WTC11 (cell line): ENCODE measurements at regions not wholly inside any gene's neighbourhood (a gene's known extent, or its start where the extent isn't known, plus 50 kb on each side); places are given as distances from the start of the nearest gene placed in this dataset.

Experiments
- ATAC-seq: fragments of 200-7000 bp; cut with Tn5 transposase; 2 replicates; pipeline ENCODE4 v1.10.0; 2021; ENCODE audit warnings: mild to moderate bottlenecking, moderate library complexity
- CTCF ChIA-PET: fragments of 300-600 bp; sonication (Branson Sonifier 250); formaldehyde crosslinking; loops from one replicate; lab custom pipeline; 2021; ENCODE audit warnings: antibody characterized with exemption; lab: Charles Lee
- POLR2A ChIA-PET: fragments of 350-600 bp; sonication (Branson Sonifier 250); formaldehyde crosslinking; loops from one replicate; lab custom pipeline; 2021; ENCODE audit warnings: antibody characterized with exemption; lab: Charles Lee
- DNase-seq: peaks from one replicate; pipeline ENCODE4 v3.0.0; 2021; ENCODE audit warnings: low spot score
- H3K27ac Mint-ChIP-seq: 2 replicates; pipeline ENCODE4 v1.8.0; 2021; ENCODE audit warnings: mixed read lengths
- H3K27me3 Mint-ChIP-seq: 2 replicates; pipeline ENCODE4 v1.8.0; 2021; ENCODE audit warnings: low read depth, mild to moderate bottlenecking, moderate library complexity, mixed read lengths
- H3K36me3 Mint-ChIP-seq: 2 replicates; pipeline ENCODE4 v1.8.0; 2021; ENCODE audit warnings: mixed read lengths
- H3K4me1 Mint-ChIP-seq: 2 replicates; pipeline ENCODE4 v1.8.0; 2022; ENCODE audit warnings: mixed read lengths
- H3K4me3 Mint-ChIP-seq: 2 replicates; pipeline ENCODE4 v1.8.0; 2021; ENCODE audit warnings: mild to moderate bottlenecking, moderate library complexity, mixed read lengths
- H3K9me3 Mint-ChIP-seq: 2 replicates; pipeline ENCODE4 v1.8.0; 2021; ENCODE audit warnings: mixed read lengths
- AR ChIP-seq: fragments of 250-450 bp; sonication (Bioruptor Pico); IDR thresholded peaks from 2 replicates; pipeline ENCODE4 v1.9.0; 2021; ENCODE audit warnings: mild to moderate bottlenecking
- CDX4 ChIP-seq: fragments of 250-450 bp; sonication (Bioruptor Pico); IDR thresholded peaks from 2 replicates; pipeline ENCODE4 v1.9.0; 2021; ENCODE audit warnings: moderate library complexity, mild to moderate bottlenecking, inconsistent platforms, borderline replicate concordance
- ELF4 ChIP-seq: sonication (generic); formaldehyde crosslinking; IDR thresholded peaks from 2 replicates; pipeline ENCODE4 v1.8.1; 2022; ENCODE audit warnings: low read depth, mild to moderate bottlenecking, moderate library complexity, missing genetic modification reagents
- JUN ChIP-seq: sonication (generic); formaldehyde crosslinking; IDR thresholded peaks from 2 replicates; pipeline ENCODE4 v1.8.0; 2023; ENCODE audit warnings: mild to moderate bottlenecking, missing genetic modification reagents
- MAX ChIP-seq: sonication (generic); formaldehyde crosslinking; IDR thresholded peaks from 2 replicates; pipeline ENCODE4 v1.8.0; 2022; ENCODE audit warnings: mild to moderate bottlenecking, missing genetic modification reagents
- NFE2L1 ChIP-seq: sonication (generic); formaldehyde crosslinking; IDR thresholded peaks from 2 replicates; pipeline ENCODE4 v1.8.1; 2023; ENCODE audit warnings: missing genetic modification reagents
- PRDM15 ChIP-seq: sonication (generic); formaldehyde crosslinking; IDR thresholded peaks from 2 replicates; pipeline ENCODE4 v1.8.0; 2022; ENCODE audit warnings: missing genetic modification reagents
- STAT6 ChIP-seq: sonication (generic); formaldehyde crosslinking; conservative IDR thresholded peaks from 2 replicates; pipeline ENCODE4 v1.8.1; 2023; ENCODE audit warnings: mild to moderate bottlenecking, low read depth, missing genetic modification reagents, moderate library complexity
- USF1 ChIP-seq: sonication (generic); formaldehyde crosslinking; IDR thresholded peaks from 2 replicates; pipeline ENCODE4 v1.8.0; 2022; ENCODE audit warnings: mild to moderate bottlenecking, missing genetic modification reagents
- ZNF219 ChIP-seq: sonication (generic); formaldehyde crosslinking; IDR thresholded peaks from 2 replicates; pipeline ENCODE4 v1.8.0; 2023; ENCODE audit warnings: missing genetic modification reagents, mild to moderate bottlenecking, borderline replicate concordance
- ZNF232 ChIP-seq: sonication (generic); formaldehyde crosslinking; IDR thresholded peaks from 2 replicates; pipeline ENCODE4 v1.8.0; 2022; ENCODE audit warnings: mild to moderate bottlenecking, missing genetic modification reagents
- ZNF281 ChIP-seq: sonication (generic); formaldehyde crosslinking; IDR thresholded peaks from 2 replicates; pipeline ENCODE4 v1.8.0; 2023; ENCODE audit warnings: mild to moderate bottlenecking, missing genetic modification reagents
- ZNF416 ChIP-seq: fragments of 250-450 bp; sonication (Bioruptor Pico); IDR thresholded peaks from 2 replicates; pipeline ENCODE4 v1.9.0; 2021; ENCODE audit warnings: mild to moderate bottlenecking, inconsistent platforms

GRCh38 chr22:49348631-49349030 is 479.0 kb downstream of the BRD1 start (continued):
- TF ChIP-seq MAX (CRISPR knock-in tag) (no peak), AR (no peak), JUN (no peak), STAT6 (CRISPR knock-in tag) (no peak)

- DNase-seq, result peak; percentile 5
- peaks cover 8% of the 10 kb centered on the region; the same call in 1 of the 2 replicates for H3K4me1 Mint-ChIP-seq
- TF ChIP-seq ZNF281 (CRISPR knock-in tag), result no peak
- TF ChIP-seq ZNF416, result no peak
- TF ChIP-seq NFE2L1, result no peak
- no peak for TF ChIP-seq USF1 (CRISPR knock-in tag)
- TF ChIP-seq ELF4, result no peak
- TF ChIP-seq PRDM15, result no peak
- TF ChIP-seq ZNF232 (CRISPR knock-in tag), result no peak
- TF ChIP-seq CDX4, result no peak
- no peak for TF ChIP-seq ZNF219 (CRISPR knock-in tag)
- no peak overlapping the region for H3K27ac Mint-ChIP-seq
- peaks cover 6% of the 10 kb centered on the region for H3K9me3 Mint-ChIP-seq
- ATAC-seq, result no peak
- ChIA-PET CTCF (no interaction called here), POLR2A (no interaction called here)
- H3K36me3 Mint-ChIP-seq, result no peaks in the 10 kb centered on the region
- H3K4me3 Mint-ChIP-seq, result no peak overlapping the region
- H3K27me3 Mint-ChIP-seq, result no peaks in the 10 kb centered on the region
Measured at GRCh38 chr22:49347376-49347775, 480.3 kb downstream of the BRD1 start.
